Astrocyte of the spinal cord (primary cell): ENCODE measurements at regions not wholly inside any gene's neighbourhood (a gene's known extent, or its start where the extent isn't known, plus 50 kb on each side); places are given as distances from the start of the nearest gene placed in this dataset.

ENCODE experiments used
- DNase-seq: peaks from one replicate; pipeline ENCODE4 v3.0.0; 2011; ENCODE audit warnings: low read depth, low spot score
- H3K4me3 ChIP-seq: 2 replicates; pipeline ENCODE4 v1.5.1; 2011; ENCODE audit warnings: low read depth, mild to moderate bottlenecking, low read length, moderate library complexity
- CTCF ChIP-seq: IDR thresholded peaks from 2 replicates; pipeline ENCODE4 v1.5.1; 2012; ENCODE audit warnings: low read depth, mild to moderate bottlenecking, low read length, inconsistent platforms
- in situ Hi-C: cut with HindIII; loops from 2 replicates; pipeline ENCODE4 v1.10.0; 2017; ENCODE audit warnings: low sequenced_read_pairs

DNA sequence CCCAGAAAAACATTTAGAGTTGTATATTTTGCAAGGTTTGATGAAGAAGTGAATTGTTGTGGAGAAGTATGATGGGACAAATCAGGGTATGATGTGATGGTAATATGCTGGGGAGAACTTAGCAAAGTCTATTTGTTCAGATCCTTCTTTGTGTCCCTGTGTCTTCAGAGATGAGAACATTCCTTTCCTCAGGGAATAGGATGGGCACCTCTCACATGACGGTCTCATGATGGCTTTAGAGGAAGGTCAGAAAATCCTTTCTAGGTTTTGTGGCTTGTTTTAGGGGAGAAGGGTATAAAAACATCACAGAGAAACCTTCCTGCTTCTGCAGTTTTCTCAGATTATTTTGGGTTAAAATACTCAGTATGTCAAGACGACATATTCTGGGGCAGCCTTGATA is 171.3 kb upstream of the NRIP1 start:
- DNase-seq: no peak
- no peak for TF ChIP-seq CTCF
- in situ Hi-C loops: no loop called here
- H3K4me3 ChIP-seq: no peak overlapping the region

GRCh38 chr21:15240848-15241247 is 176.0 kb upstream of the NRIP1 start:
- H3K4me3 ChIP-seq: no peak overlapping the region
- in situ Hi-C loops: no loop called here
- TF ChIP-seq CTCF: no peak
- DNase-seq: no peak

- no peak for DNase-seq
- no peak for TF ChIP-seq CTCF
- in situ Hi-C loops: no loop called here
These were observed 177.4 kb upstream of the NRIP1 start for GRCh38 chr21:15241997-15242736.

GRCh38 chr21:15242906-15243305 is 178.1 kb upstream of the NRIP1 start:
- no peak for DNase-seq
- in situ Hi-C loops: no loop called here
- TF ChIP-seq CTCF: no peak
- H3K4me3 ChIP-seq: no peak overlapping the region

More at GRCh38 chr21:15241997-15242736, 177.4 kb upstream of the NRIP1 start:
- no peak overlapping the region for H3K4me3 ChIP-seq

DNA sequence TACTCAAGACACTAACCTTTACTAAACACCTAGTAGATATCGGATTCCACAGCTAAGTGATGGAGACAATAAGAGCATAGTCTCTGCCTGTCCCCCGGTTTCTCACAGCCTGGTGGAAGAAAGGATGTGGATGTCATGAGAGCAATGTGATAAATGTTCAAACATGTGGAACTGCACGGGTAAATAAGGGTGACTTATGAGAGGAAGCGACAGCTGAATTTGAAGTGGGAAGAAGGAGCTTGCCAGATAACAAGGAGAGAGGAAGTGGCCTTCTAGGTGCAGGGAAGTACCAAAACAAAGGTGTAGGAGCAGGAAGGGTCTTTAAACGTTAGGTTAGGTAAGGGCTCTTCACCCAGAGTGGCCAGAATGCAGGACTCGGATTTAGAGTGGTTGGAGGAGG is 178.6 kb upstream of the NRIP1 start:
- no peak overlapping the region for H3K4me3 ChIP-seq
- no peak for DNase-seq
- TF ChIP-seq CTCF: no peak
- in situ Hi-C loops: no loop called here

DNA sequence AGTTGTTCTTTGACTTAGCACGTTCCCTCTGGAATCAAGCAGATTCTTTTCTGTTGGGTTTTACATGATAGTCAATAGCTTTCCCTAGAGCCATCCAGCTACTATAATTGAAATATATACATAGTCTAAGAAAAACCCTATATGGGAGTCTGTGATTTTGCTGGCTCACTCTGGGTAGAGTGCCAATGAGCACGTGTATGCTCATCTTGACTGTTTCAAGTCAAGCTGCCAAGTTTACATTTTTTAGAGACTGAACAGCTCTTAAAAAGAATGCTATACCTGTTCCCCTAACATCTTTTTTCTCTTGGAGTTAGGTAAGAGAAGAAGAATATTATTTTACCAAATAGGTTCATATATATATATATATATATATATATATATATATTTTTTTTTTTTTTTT is 182.8 kb upstream of the NRIP1 start:
- in situ Hi-C loops: no loop called here

More for the DNA sequence above, 182.8 kb upstream of the NRIP1 start:
- no peak overlapping the region for H3K4me3 ChIP-seq
- TF ChIP-seq CTCF: no peak
- DNase-seq: no peak
